SU-DHL-6 (cell line): ENCODE measurements at regions not wholly inside any gene's neighbourhood (a gene's known extent, or its start where the extent isn't known, plus 50 kb on each side); places are given as distances from the start of the nearest gene placed in this dataset.

Experiments
- H2AFZ ChIP-seq: fragments of 200-600 bp; sonication (generic); 2 replicates; pipeline ENCODE4 v1.6.1; 2014; ENCODE audit warnings: low read depth, mild to moderate bottlenecking, moderate library complexity, mixed read lengths, antibody characterized with exemption, low read length; ENCODE audit not compliant: severe bottlenecking
- H3F3A ChIP-seq: fragments of 200-600 bp; shearing (Covaris generic); 2 replicates; pipeline ENCODE4 v1.6.0; 2016; ENCODE audit warnings: antibody characterized with exemption, mild to moderate bottlenecking; ENCODE audit not compliant: insufficient read depth
- H3K27ac ChIP-seq: fragments of 200-600 bp; sonication (generic); 2 replicates; pipeline ENCODE4 v1.5.1; 2016; ENCODE audit warnings: low read depth, mild to moderate bottlenecking, low read length, moderate library complexity, mixed read lengths
- H3K27me3 ChIP-seq: fragments of 200-600 bp; sonication (generic), shearing (Covaris generic); 2 replicates; pipeline ENCODE4 v1.6.0; 2014; ENCODE audit warnings: mild to moderate bottlenecking, low read length
- H3K36me3 ChIP-seq: fragments of 200-600 bp; sonication (generic); 2 replicates; pipeline ENCODE4 v1.6.1; 2014; ENCODE audit warnings: mild to moderate bottlenecking, low read length, mixed read lengths
- H3K4me2 ChIP-seq: fragments of 300-600, 200-600 bp; shearing (Covaris generic), sonication (generic); 2 replicates; pipeline ENCODE4 v1.6.0; 2014; ENCODE audit warnings: low read length, low read depth, mild to moderate bottlenecking; ENCODE audit not compliant: poor library complexity, severe bottlenecking
- H3K4me3 ChIP-seq: fragments of 200-600 bp; sonication (generic); 2 replicates; pipeline ENCODE4 v1.5.1; 2014; ENCODE audit warnings: antibody characterized with exemption, low read length, mild to moderate bottlenecking, mixed read lengths; ENCODE audit not compliant: insufficient read depth, poor library complexity, severe bottlenecking
- H3K79me2 ChIP-seq: fragments of 200-600 bp; sonication (generic); 2 replicates; pipeline ENCODE4 v1.6.1; 2014; ENCODE audit warnings: mild to moderate bottlenecking, low read length, moderate library complexity; ENCODE audit not compliant: insufficient read depth
- H3K9ac ChIP-seq: fragments of 200-600 bp; sonication (generic); 2 replicates; pipeline ENCODE4 v1.7.0; 2014; ENCODE audit warnings: mild to moderate bottlenecking, low read length
- H3K9me2 ChIP-seq: fragments of 200-600 bp; sonication (generic); replicated peaks from 2 replicates; pipeline ENCODE4 v1.6.1; 2014; ENCODE audit warnings: low read length; ENCODE audit not compliant: insufficient read depth
- H3K9me3 ChIP-seq: fragments of 200-600 bp; sonication (generic); 2 replicates; pipeline ENCODE4 v1.6.1; 2014; ENCODE audit warnings: low read length, mixed read lengths; ENCODE audit not compliant: insufficient read depth
- H4K20me1 ChIP-seq: fragments of 200-600 bp; sonication (generic); 2 replicates; pipeline ENCODE4 v1.6.1; 2014; ENCODE audit warnings: low read depth, mild to moderate bottlenecking, antibody characterized with exemption, low read length, moderate library complexity, mixed read lengths
- CTCF ChIP-seq: fragments of 200-600 bp; sonication (generic); IDR thresholded peaks from one replicate; pipeline ENCODE4 v1.5.1; 2017; ENCODE audit warnings: antibody characterized with exemption, mild to moderate bottlenecking, low read length, moderate library complexity; ENCODE audit not compliant: insufficient read depth, poor library complexity, severe bottlenecking
- EZH2phosphoT487 ChIP-seq: fragments of 200-600 bp; sonication (generic), shearing (Covaris generic); conservative IDR thresholded peaks from 2 replicates; pipeline ENCODE4 v1.6.1; 2018; ENCODE audit warnings: mild to moderate bottlenecking, antibody characterized with exemption, low read length, moderate library complexity, mixed read lengths

- no peak for TF ChIP-seq EZH2phosphoT487
- no peak for TF ChIP-seq CTCF
- Histone ChIP-seq H3K36me3 (no peaks in the 10 kb centered on the region), H3K9me2 (no peaks in the 10 kb centered on the region), H3K79me2 (no peaks in the 10 kb centered on the region), H3K9ac (no peak overlapping the region), H3F3A (no peaks in the 10 kb centered on the region), H3K27me3 (no peaks in the 10 kb centered on the region), H4K20me1 (no peaks in the 10 kb centered on the region), H3K9me3 (no peaks in the 10 kb centered on the region), H3K27ac (no peak overlapping the region), H3K4me2 (no peak overlapping the region), H3K4me3 (no peak overlapping the region), H2AFZ (no peak overlapping the region)
Measured at GRCh38 chr5:36523450-36523849, 83.0 kb upstream of the SLC1A3 start.

GRCh38 chr5:36523926-36524325 is 82.5 kb upstream of the SLC1A3 start:
- no peaks in the 10 kb centered on the region for H4K20me1 ChIP-seq
- no peak overlapping the region for H3K4me3 ChIP-seq
- no peaks in the 10 kb centered on the region for H3K9me3 ChIP-seq
- H3K36me3 ChIP-seq, result no peaks in the 10 kb centered on the region
- no peaks in the 10 kb centered on the region for H3K27me3 ChIP-seq
- no peak overlapping the region for H3K9ac ChIP-seq
- no peaks in the 10 kb centered on the region for H3K9me2 ChIP-seq
- H3K4me2 ChIP-seq, result no peak overlapping the region
- H3K79me2 ChIP-seq, result no peaks in the 10 kb centered on the region
- no peaks in the 10 kb centered on the region for H3F3A ChIP-seq
- TF ChIP-seq CTCF, result no peak
- no peak for TF ChIP-seq EZH2phosphoT487
- no peak overlapping the region for H3K27ac ChIP-seq
- no peak overlapping the region for H2AFZ ChIP-seq

GRCh38 chr5:36526537-36526936 is 79.9 kb upstream of the SLC1A3 start:
- Histone ChIP-seq H3K36me3 (no peaks in the 10 kb centered on the region), H3F3A (no peaks in the 10 kb centered on the region), H3K4me3 (no peak overlapping the region), H3K79me2 (no peaks in the 10 kb centered on the region), H3K9me2 (no peaks in the 10 kb centered on the region), H3K27me3 (no peaks in the 10 kb centered on the region), H3K9ac (no peak overlapping the region), H4K20me1 (no peaks in the 10 kb centered on the region), H3K9me3 (no peaks in the 10 kb centered on the region), H3K4me2 (no peak overlapping the region), H3K27ac (no peak overlapping the region), H2AFZ (no peak overlapping the region)
- TF ChIP-seq CTCF (no peak), EZH2phosphoT487 (no peak)

- no peaks in the 10 kb centered on the region for H3K9me2 ChIP-seq
- no peak overlapping the region for H3K4me3 ChIP-seq
- H3K27ac ChIP-seq, result no peak overlapping the region
- no peaks in the 10 kb centered on the region for H3F3A ChIP-seq
- H3K4me2 ChIP-seq, result no peak overlapping the region
- TF ChIP-seq EZH2phosphoT487, result no peak
- TF ChIP-seq CTCF, result no peak
- H3K79me2 ChIP-seq, result no peaks in the 10 kb centered on the region
- H2AFZ ChIP-seq, result no peak overlapping the region
- no peak overlapping the region for H3K9ac ChIP-seq
- no peaks in the 10 kb centered on the region for H3K27me3 ChIP-seq
- no peaks in the 10 kb centered on the region for H3K36me3 ChIP-seq
- H4K20me1 ChIP-seq, result no peaks in the 10 kb centered on the region
- H3K9me3 ChIP-seq, result no peaks in the 10 kb centered on the region
Measured at GRCh38 chr5:36528588-36528987, 77.8 kb upstream of the SLC1A3 start.
